Brain microvascular endothelial cell (primary cell): ENCODE measurements at regions not wholly inside any gene's neighbourhood (a gene's known extent, or its start where the extent isn't known, plus 50 kb on each side); places are given as distances from the start of the nearest gene placed in this dataset.

Source experiments
- DNase-seq: peaks from one replicate; pipeline ENCODE4 v3.0.0-alpha.2; 2020
- H3K27ac ChIP-seq: fragments of 250-450 bp; sonication (Bioruptor Pico); 2 replicates; pipeline ENCODE4 v1.5.1; 2020; ENCODE audit warnings: mild to moderate bottlenecking, moderate library complexity
- H3K27me3 ChIP-seq: fragments of 250-450 bp; sonication (Bioruptor Pico); replicated peaks from 2 replicates; pipeline ENCODE4 v1.5.1; 2020; ENCODE audit warnings: mild to moderate bottlenecking
- H3K36me3 ChIP-seq: fragments of 250-450 bp; sonication (Bioruptor Pico); replicated peaks from 2 replicates; pipeline ENCODE4 v1.5.1; 2020; ENCODE audit warnings: mild to moderate bottlenecking
- H3K4me3 ChIP-seq: 2 replicates; pipeline ENCODE4 v1.5.1; 2011; ENCODE audit warnings: low read depth, mild to moderate bottlenecking, control low read depth, low read length, moderate library complexity
- CTCF ChIP-seq: IDR thresholded peaks from 2 replicates; pipeline ENCODE4 v1.5.1; 2011; ENCODE audit warnings: low read depth, mild to moderate bottlenecking, moderate library complexity, low read length, control low read depth, inconsistent platforms; ENCODE audit errors: missing control alignments
- in situ Hi-C: cut with HindIII; loops from 2 replicates; pipeline ENCODE4 v1.10.0; 2017; ENCODE audit warnings: low sequenced_read_pairs, low pct_ligation_motif_present

GRCh38 chr1:98454666-98455065, 206.9 kb upstream of the SNX7 start:
- Histone ChIP-seq H3K27me3 (no peaks in the 10 kb centered on the region), H3K27ac (no peak overlapping the region), H3K36me3 (no peaks in the 10 kb centered on the region), H3K4me3 (no peak overlapping the region)
- in situ Hi-C loops, result loop anchor here (25.0 kb wide), 1 partner anchor 392 kb away; no protein-coding TSS in a partner anchor
- no peak for DNase-seq
- no peak for TF ChIP-seq CTCF

DNA sequence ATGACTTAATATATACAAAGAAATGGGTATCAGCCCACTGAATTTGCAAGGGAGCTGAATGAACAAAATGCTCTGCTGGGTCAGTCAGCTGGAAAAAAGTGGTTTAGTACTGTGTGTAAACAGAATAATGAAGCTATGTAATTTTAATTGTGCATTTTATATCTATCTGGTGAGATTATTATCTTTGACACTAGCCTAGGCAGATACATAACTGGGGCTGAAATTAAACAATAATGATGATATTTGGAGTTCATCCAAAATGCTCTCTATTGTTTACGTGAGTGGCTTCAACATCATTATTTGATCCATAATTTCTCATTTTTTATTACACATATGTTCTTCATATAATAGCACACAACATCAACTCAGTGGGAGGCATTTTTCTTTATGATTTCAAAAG, 208.5 kb upstream of the SNX7 start:
- TF ChIP-seq CTCF, result no peak
- in situ Hi-C loops, result loop anchor here (25.0 kb wide), 1 partner anchor 391 kb away; no protein-coding TSS in a partner anchor
- H3K27ac ChIP-seq, result no peak overlapping the region
- no peak overlapping the region for H3K4me3 ChIP-seq
- H3K27me3 ChIP-seq, result no peaks in the 10 kb centered on the region
- DNase-seq, result no peak
- H3K36me3 ChIP-seq, result no peaks in the 10 kb centered on the region

DNA sequence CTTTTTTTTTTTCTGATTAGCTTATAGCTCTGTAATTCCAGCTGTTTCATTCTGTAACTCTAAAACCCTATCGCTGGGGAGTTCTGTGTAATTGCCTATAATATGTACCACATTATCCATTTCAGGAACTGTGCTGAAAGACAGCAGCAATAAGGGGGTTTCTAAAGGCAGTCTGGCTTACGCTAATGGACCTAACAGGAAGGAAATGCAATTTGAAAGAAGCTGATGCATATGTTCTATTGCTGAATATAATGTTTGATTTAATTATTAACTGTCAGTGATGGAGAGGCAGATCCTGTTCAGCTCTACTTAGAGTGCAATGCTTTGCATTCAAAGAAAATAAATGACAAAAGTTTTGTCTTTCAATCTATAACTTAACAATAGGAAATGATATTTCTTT, 209.4 kb upstream of the SNX7 start:
- no peak for DNase-seq
- Histone ChIP-seq H3K27ac (no peak overlapping the region), H3K36me3 (no peaks in the 10 kb centered on the region), H3K4me3 (no peak overlapping the region), H3K27me3 (no peaks in the 10 kb centered on the region)
- no peak for TF ChIP-seq CTCF
- in situ Hi-C loops, result loop anchor here (25.0 kb wide), 1 partner anchor 390 kb away; no protein-coding TSS in a partner anchor

DNA sequence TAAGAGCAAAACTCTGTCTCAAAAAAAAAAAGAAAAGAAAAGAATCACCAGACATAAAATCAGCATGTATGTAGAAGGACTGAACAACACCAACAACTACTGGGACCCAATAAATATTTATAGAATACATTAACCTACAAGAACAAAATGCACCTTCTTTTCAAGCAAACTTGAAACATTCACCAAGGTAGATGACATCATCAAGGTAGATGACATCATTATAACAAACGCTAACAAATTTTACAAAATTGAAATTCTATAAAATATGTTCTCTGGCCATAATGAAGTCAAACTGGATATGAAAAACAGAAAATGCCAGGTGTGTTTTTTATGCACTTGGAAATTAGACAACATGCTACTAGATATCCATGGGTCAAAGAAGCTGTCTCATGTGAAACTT, 220.2 kb upstream of the SNX7 start:
- in situ Hi-C loops, result no loop called here
- H3K27me3 ChIP-seq, result no peaks in the 10 kb centered on the region
- no peaks in the 10 kb centered on the region for H3K36me3 ChIP-seq
- no peak for TF ChIP-seq CTCF
- DNase-seq, result no peak
- no peak overlapping the region for H3K27ac ChIP-seq
- no peak overlapping the region for H3K4me3 ChIP-seq

GRCh38 chr1:98439471-98439870, 222.1 kb upstream of the SNX7 start:
- no peaks in the 10 kb centered on the region for H3K27me3 ChIP-seq
- no peak overlapping the region for H3K27ac ChIP-seq
- no peak for TF ChIP-seq CTCF
- H3K36me3 ChIP-seq, result no peaks in the 10 kb centered on the region
- in situ Hi-C loops, result no loop called here
- no peak overlapping the region for H3K4me3 ChIP-seq
- no peak for DNase-seq

- H3K36me3 ChIP-seq, result no peaks in the 10 kb centered on the region
- in situ Hi-C loops, result no loop called here
- no peak overlapping the region for H3K4me3 ChIP-seq
These were observed 224.0 kb upstream of the SNX7 start for GRCh38 chr1:98437540-98437939.

More at GRCh38 chr1:98437540-98437939, 224.0 kb upstream of the SNX7 start:
- no peak for DNase-seq
- Histone ChIP-seq H3K27me3 (no peaks in the 10 kb centered on the region), H3K27ac (no peak overlapping the region)
- TF ChIP-seq CTCF, result no peak
